NCI-H2029 (cell line): ENCODE measurements at regions not wholly inside any gene's neighbourhood (a gene's known extent, or its start where the extent isn't known, plus 50 kb on each side); places are given as distances from the start of the nearest gene placed in this dataset.
"Not testable (repeated sequence)": the region's sequence is repeated elsewhere in the genome, so short reads cannot be mapped to it uniquely, and the experiment has no call there.

ENCODE experiments used
- DNase-seq: peaks from one replicate; lab custom pipeline; 2025; lab: John Stamatoyannopoulos, UW

- no peak for DNase-seq
Measured at GRCh38 chr3:15903759-15904720, 106.3 kb upstream of the ANKRD28 start.

DNA sequence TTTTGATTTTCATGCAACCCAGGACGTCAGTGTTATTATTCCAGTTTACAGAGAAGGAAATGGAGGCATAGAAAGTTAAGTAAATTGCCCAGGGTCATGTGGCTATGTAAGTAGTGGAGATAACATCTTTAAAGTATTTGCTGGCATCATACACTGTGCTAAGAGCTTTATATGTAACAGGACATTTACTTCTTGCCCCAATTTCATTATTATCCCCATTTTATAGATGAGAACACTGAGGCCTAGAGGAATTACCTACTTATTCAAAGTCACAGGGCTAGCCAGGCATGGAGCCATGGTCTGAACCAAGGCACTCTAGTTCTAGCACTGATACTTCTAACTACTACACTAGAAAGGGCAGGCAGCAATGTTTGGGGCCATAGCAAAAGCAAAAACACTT lies 107.3 kb upstream of the ANKRD28 start:
- DNase-seq, result no peak

DNA sequence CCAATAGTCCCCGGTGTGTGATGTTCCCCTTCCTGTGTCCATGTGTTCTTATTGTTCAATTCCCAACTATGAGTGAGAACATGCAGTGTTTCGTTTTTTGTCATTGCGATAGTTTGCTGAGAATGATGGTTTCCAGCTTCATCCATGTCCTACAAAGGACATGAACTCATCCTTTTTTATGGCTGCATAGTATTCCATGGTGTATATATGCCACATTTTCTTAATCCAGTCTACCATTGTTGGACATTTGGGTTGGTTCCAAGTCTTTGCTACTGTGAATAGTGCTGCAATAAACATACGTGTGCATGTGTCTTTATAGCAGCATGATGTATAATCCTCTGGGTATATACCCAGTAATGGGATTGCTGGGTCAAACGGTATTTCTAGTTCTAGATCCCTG lies 109.6 kb upstream of the ANKRD28 start:
- not testable (repeated sequence) for DNase-seq

GRCh38 chr3:15918988-15919387 lies 121.2 kb upstream of the ANKRD28 start:
- no peak for DNase-seq

- DNase-seq, result no peak
Measured at GRCh38 chr3:15919971-15920370, 122.2 kb upstream of the ANKRD28 start.

- peak; percentile 30 for DNase-seq
Measured at GRCh38 chr3:15923640-15924405, 126.0 kb upstream of the ANKRD28 start.

DNA sequence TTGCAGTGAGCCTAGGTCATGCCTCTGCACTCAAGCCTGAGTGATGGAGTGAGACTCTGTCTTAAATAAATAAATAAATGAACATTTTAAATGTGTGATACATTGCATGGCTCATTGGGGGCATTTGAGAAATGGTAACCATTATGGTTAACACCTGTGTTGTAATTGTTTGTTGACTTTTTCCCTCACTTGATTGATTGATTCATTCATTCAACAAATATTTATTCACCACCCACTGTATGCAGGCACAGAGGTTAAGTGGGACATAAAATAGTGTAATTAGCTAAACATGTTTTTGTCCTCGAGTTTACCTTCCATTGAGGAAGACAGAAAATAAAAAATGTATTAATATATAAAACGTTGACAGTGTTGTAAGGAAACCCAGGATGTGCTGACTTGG lies 127.1 kb upstream of the ANKRD28 start:
- peak; percentile 77 for DNase-seq

DNA sequence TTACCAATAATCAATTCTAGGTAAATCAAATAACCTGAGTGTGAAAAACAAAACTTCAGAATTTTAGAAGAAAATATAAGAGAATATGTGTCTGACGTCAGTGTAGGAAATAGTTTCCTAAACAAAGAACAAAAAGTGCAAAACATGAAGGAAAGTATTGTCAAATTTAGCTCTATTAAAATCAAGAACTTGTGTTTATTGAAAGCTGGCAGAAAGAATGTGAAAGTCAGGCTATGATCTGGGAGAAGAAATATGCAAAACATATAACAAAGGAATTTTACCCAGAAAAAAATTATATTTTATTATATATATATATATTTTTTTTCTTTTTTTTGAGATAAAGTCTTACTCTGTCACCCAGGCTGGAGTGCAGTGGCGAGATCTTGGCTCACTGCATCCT lies 129.1 kb upstream of the ANKRD28 start:
- DNase-seq, result no peak

DNA sequence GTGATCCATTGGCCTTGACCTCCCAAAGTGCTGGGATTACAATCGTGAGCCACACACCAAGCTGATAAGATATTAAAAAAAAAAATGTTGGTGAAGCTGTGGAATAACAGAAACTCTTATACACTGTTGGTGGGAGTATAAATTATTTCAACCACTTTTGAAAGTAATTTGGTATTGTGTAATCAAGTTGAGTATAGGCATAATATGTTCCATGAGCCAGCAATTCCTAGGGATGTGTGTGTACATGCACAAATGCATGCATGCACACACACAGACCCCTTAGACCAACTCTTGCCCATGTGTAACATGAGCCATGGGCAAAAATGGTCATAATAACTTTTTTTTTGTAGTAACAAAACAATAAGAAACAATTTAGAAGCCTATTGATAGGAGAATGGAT lies 130.2 kb upstream of the ANKRD28 start:
- no peak for DNase-seq

- no peak for DNase-seq
Measured at GRCh38 chr3:15929944-15930571, 132.3 kb upstream of the ANKRD28 start.

DNA sequence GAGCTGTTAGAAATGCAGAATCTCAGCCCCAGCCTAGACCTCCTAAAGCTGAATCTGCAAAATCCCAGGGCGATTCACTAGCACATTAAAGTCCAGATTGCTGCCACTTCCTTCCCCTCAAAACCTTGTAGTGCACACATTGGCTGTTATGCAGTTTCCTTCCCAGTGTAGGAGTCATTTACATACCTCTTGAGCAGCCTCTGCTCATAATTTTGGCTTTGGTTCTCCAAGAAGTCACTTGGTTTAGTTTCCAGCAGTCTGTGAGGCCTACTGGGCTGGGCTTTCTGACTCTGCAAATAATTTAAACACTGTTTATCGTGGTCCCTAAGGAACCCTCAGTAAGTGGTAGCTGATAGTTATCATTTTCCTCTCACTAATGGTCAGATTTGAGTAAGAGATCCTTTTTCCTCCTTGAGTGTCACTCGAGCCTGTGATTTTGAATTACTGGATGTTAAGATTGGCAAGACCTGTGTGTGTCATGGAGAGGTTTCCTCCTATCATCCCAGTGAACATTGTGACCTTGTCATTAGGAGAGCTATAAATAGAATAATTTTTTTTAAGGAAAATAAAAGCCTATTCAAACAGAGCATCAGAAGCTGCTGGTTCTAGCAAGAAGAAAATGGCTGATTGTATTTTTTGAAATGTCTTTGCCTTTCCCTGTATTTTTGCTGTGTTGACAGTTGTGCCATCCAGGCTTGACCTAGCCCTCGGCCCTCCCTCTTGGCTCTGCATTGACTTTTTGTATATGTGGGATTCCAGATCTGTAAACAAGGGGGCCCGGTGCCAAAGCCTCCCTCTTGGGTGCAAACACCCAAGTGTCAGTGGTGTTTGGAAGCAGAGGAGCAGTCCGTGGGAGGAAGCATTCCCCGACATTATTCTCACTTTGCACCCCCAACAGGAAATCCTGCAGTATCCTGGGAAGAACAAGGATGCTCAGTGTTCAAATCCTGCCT lies 134.8 kb upstream of the ANKRD28 start:
- DNase-seq, result no peak

DNA sequence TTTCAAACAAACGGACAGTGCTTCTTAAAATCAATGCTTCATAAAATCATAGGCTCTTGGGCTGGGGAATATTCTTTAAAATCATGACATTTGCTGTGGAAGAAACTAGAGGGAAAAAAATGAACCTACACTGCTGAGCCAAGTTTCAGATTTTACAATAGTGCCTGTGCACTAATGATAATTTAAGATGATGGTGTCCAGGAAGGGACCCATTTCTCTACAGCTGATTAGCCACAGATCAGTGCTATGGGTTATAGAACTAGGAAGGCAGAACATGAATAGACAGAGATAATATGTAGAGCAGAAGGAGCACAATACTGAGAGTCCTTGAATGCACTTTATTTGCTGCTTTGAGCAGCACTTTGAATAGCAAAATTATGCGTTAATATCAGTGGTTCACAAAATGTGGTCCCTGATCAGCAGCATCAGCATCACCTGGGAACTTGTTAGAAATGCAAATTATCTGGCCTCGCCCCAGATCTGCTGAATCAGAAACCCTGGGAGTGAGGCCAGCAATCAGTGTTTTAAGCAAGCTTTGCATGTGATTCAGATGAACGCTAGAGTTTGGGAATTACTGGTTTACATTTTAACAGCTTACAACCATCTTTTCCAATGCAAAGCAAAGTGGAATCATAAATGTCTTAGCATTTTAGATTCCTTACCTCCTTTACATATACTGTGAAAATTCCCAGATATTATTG lies 135.8 kb upstream of the ANKRD28 start:
- no peak for DNase-seq

GRCh38 chr3:15934389-15935195 lies 136.8 kb upstream of the ANKRD28 start:
- no peak for DNase-seq

DNA sequence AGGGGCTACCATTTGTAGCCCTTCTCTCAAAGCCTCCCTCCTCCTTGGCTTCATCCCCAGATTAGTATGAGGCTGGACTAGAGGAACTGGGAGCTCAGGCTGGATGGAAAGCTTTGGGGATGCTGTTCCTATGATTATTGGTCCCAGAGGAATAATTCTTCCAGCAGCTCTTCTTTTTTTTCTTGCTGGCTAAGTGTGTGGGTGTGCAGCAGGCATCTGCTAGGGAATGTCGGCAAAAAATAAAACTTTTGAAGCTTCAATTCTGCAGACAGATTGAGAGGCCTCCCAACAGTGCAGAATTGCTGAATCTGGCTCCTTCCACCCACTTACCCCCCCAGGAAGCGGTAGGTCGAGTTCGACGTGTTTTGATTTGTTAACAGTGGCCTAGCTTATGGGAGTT lies 138.5 kb upstream of the ANKRD28 start:
- DNase-seq, result no peak

DNA sequence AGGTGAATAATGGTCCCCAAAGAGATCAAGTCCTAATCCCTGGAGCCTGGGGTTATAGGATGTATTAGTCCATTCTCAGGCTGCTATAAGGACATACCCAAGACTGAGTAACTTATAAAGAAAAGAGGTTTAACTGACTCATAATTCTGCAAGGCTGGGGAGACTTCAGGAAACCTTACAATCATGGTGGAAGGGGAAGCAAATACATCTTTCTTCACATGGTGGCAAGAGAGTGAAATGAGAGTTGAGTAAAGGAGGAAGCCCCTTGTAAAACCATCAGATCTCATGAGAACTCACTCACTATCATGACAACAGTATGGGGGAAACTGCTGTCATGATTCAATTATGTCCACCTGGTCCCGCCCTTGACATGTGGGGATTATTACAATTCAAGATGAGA lies 142.9 kb upstream of the ANKRD28 start:
- DNase-seq, result no peak

DNA sequence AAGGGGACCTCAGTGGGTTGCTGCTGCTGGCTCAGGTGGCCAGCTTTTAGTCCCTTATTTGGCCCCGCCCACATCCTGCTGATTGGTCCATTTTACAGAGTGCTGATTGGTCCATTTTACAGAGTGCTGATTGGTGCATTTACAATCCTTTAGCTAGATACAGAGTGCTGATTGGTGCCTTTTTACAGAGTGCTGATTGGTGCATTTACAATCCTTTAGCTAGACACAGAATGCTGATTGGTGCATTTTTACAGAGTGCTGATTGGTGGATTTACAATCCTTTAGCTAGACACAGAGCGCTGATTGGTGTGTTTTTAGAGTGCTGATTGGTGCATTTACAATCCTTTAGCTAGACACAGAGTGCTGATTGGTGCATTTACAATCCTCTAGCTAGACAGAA lies 143.7 kb upstream of the ANKRD28 start:
- DNase-seq, result not testable (repeated sequence)

- DNase-seq, result no peak
Measured at GRCh38 chr3:15941958-15942357, 144.2 kb upstream of the ANKRD28 start.

GRCh38 chr3:15942462-15942861 lies 144.7 kb upstream of the ANKRD28 start:
- DNase-seq, result no peak

GRCh38 chr3:15942936-15943335 lies 145.2 kb upstream of the ANKRD28 start:
- DNase-seq, result no peak

GRCh38 chr3:15948388-15948787 lies 150.6 kb upstream of the ANKRD28 start:
- no peak for DNase-seq
